ENCODE measurements at regions not wholly inside any gene's neighbourhood (a gene's known extent, or its start where the extent isn't known, plus 50 kb on each side); places are given as distances from the start of the nearest gene placed in this dataset.

DNA sequence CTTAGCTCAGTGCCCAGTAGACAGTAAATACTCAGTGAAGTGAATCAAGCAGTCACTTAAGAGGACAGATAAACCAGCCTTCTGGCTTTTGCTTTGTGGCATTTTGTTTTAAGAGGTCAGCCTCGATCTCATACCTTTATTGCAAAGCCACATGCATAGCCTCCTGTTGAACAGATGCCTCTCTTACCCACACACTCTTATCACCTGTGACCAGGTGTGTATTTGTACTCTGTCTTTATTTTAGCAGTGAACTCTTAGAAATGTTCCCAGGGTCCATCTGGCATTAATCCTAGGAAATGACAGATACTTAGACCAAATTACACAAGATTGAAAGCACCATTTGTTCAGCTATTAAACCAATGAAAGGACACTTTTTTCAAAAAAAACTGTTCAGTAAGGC is 1426.5 kb downstream of the CDH11 start:
- no peaks in the 10 kb centered on the region for H3K36me3 ChIP-seq
- no peaks in the 10 kb centered on the region for H3K27me3 ChIP-seq
- no peak for DNase-seq
- no peak overlapping the region for H3K4me3 ChIP-seq (ENCODE audit: low read depth, low read length)
- no peaks in the 10 kb centered on the region for H3K4me1 ChIP-seq
- H3K9me3 ChIP-seq = no peaks in the 10 kb centered on the region
- TF ChIP-seq, protein P1, sequence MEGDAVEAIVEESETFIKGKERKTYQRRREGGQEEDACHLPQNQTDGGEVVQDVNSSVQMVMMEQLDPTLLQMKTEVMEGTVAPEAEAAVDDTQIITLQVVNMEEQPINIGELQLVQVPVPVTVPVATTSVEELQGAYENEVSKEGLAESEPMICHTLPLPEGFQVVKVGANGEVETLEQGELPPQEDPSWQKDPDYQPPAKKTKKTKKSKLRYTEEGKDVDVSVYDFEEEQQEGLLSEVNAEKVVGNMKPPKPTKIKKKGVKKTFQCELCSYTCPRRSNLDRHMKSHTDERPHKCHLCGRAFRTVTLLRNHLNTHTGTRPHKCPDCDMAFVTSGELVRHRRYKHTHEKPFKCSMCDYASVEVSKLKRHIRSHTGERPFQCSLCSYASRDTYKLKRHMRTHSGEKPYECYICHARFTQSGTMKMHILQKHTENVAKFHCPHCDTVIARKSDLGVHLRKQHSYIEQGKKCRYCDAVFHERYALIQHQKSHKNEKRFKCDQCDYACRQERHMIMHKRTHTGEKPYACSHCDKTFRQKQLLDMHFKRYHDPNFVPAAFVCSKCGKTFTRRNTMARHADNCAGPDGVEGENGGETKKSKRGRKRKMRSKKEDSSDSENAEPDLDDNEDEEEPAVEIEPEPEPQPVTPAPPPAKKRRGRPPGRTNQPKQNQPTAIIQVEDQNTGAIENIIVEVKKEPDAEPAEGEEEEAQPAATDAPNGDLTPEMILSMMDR (IDR thresholded peaks at IDR 0.05; ENCODE audit: low read depth, low read length) = no peak

DNA sequence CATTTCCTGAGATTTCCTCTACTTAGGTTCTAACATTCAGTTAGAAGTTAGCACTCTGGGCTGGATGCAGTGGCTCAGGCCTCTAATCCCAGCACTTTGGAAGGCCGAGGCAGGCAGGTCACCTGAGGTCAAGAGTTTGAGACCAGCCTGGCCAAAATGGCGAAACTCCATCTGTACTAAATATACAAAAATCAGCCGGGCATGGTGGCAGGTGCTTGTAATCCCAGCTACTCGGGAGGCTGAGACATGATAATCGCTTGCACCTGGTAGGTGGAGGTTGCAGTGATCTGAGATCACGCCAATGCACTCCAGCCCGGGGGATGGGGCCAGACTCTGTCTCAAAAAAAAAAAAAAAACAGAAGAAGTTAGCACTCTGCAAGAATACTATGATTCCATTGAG is 1430.9 kb downstream of the CDH11 start:
- TF ChIP-seq, protein P1 (IDR thresholded peaks at IDR 0.05; ENCODE audit: low read depth, low read length) = no peak
- no peak overlapping the region for H3K4me3 ChIP-seq (ENCODE audit: low read depth, low read length)
- no peaks in the 10 kb centered on the region for H3K4me1 ChIP-seq
- H3K36me3 ChIP-seq = no peaks in the 10 kb centered on the region
- H3K27me3 ChIP-seq = no peaks in the 10 kb centered on the region
- H3K9me3 ChIP-seq = no peaks in the 10 kb centered on the region
- DNase-seq = no peak

DNA sequence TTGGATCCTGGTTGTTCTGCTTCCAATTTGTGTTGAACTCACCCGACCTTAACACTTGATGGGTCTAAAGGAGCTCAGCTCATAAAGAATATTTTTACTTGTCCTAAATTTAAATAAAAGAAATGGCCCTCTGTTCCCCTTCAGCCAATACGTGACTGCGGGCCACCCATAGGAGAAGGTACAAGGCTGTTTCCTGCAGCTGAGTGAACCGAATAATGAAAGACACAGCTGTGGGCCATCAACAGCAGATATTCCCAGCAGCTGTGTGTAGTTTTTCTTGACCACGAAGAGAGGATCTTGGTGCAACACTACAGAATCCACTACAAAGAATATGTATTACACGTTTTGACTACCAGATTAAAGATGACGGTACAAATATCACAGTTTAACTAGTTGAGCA is 1431.6 kb downstream of the CDH11 start:
- TF ChIP-seq, protein P1 (IDR thresholded peaks at IDR 0.05; ENCODE audit: low read depth, low read length) = no peak
- Histone ChIP-seq H3K9me3 (no peaks in the 10 kb centered on the region), H3K27me3 (no peaks in the 10 kb centered on the region), H3K4me3 (ENCODE audit: low read depth, low read length) (no peak overlapping the region), H3K36me3 (no peaks in the 10 kb centered on the region), H3K4me1 (no peaks in the 10 kb centered on the region)
- DNase-seq = no peak

DNA sequence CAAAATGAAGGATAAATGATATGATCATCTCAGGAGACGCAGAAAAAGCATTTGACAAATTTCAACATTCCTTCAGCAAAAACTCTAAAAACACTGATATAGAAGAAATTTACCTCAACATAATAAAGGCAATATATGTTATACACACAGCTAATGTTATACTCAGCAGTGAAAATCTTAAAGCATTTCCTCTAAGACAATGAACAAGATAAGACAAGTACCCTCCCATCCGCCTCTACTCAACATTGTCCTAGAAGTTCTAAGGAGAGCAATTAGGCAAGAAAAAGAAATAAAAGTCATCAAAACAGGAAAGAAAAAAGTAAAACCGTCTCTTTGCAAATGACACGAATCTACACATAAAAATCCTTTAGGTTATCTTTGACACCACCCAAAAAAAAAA is 1432.8 kb downstream of the CDH11 start:
- Histone ChIP-seq H3K4me3 (ENCODE audit: low read depth, low read length) (no peak overlapping the region), H3K36me3 (no peaks in the 10 kb centered on the region), H3K27me3 (no peaks in the 10 kb centered on the region), H3K9me3 (no peaks in the 10 kb centered on the region), H3K4me1 (no peaks in the 10 kb centered on the region)
- TF ChIP-seq, protein P1 (IDR thresholded peaks at IDR 0.05; ENCODE audit: low read depth, low read length) = no peak
- no peak for DNase-seq

DNA sequence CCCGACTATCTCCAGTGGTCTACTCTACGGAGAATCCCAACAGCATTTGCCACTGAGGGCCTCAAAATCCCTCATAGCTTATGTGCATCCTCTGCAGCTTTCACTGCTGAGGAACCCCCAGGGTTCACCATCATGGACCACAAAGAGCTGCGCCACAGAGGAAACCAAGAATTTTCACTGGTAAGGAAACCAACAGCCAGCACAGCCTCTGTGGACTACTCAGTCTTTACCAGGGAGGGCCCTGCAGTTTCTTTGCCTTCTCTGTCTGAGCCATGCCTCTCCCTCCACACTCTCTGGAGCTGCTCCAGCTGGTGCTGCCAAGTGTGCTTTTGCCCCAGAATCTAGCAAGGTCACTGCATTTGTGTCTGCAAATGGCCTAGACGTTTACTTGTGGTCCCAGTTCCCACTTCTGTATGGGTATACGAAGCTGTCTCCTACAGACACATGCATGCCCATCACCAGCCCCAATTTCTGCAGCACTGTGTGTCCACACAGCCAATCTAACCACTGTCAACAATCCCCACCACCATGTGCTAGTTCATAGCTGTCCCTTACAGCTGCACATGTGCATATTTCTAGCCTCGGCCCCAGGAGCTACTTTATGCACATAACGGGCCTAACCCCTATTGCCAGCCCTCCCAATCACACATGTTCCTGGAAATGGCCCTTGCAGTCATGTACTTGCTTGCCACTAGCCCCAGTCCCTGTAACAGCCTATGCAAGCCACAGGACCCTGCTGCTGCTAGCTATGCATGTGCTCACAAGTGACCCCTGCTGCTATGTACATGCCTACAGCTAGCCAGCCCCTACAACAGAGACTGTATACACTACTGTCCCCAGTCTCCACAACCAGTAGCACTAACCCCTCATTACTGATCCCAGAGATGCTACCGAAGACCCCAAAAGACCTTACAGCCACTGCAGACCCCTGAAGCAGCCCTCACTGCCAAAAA is 1437.4 kb downstream of the CDH11 start:
- TF ChIP-seq, protein P1 (IDR thresholded peaks at IDR 0.05; ENCODE audit: low read depth, low read length) = no peak
- no peak overlapping the region for H3K4me3 ChIP-seq (ENCODE audit: low read depth, low read length)
- H3K36me3 ChIP-seq = no peaks in the 10 kb centered on the region
- no peaks in the 10 kb centered on the region for H3K4me1 ChIP-seq
- H3K9me3 ChIP-seq = no peaks in the 10 kb centered on the region
- H3K27me3 ChIP-seq = no peaks in the 10 kb centered on the region
- DNase-seq = no peak

DNA sequence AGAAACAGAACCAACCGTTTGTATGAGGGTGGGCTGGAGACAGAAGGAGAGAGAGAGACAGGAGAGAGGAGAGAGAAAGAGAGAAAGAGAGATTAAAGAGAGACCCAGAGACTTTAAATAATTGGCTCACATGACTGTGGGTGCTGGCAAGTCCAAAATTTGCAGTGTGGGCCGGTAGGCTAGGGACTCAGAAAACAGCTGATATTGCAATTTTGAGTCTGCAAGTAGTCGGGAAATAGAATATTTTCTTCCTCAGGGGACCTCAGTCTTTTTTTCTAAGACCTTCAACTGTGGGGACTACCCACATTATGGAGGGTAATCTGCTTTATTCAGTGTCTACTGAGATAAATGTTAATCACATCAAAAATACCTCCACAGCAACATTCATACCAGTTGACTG is 1439.0 kb downstream of the CDH11 start:
- no peaks in the 10 kb centered on the region for H3K36me3 ChIP-seq

More for the DNA sequence above, 1439.0 kb downstream of the CDH11 start:
- H3K4me1 ChIP-seq = no peaks in the 10 kb centered on the region
- no peaks in the 10 kb centered on the region for H3K9me3 ChIP-seq
- no peak overlapping the region for H3K4me3 ChIP-seq (ENCODE audit: low read depth, low read length)
- DNase-seq = no peak
- TF ChIP-seq, protein P1 (IDR thresholded peaks at IDR 0.05; ENCODE audit: low read depth, low read length) = no peak
- H3K27me3 ChIP-seq = no peaks in the 10 kb centered on the region
